ENCODE measurements at regions not wholly inside any gene's neighbourhood (a gene's known extent, or its start where the extent isn't known, plus 50 kb on each side); places are given as distances from the start of the nearest gene placed in this dataset.

DNA sequence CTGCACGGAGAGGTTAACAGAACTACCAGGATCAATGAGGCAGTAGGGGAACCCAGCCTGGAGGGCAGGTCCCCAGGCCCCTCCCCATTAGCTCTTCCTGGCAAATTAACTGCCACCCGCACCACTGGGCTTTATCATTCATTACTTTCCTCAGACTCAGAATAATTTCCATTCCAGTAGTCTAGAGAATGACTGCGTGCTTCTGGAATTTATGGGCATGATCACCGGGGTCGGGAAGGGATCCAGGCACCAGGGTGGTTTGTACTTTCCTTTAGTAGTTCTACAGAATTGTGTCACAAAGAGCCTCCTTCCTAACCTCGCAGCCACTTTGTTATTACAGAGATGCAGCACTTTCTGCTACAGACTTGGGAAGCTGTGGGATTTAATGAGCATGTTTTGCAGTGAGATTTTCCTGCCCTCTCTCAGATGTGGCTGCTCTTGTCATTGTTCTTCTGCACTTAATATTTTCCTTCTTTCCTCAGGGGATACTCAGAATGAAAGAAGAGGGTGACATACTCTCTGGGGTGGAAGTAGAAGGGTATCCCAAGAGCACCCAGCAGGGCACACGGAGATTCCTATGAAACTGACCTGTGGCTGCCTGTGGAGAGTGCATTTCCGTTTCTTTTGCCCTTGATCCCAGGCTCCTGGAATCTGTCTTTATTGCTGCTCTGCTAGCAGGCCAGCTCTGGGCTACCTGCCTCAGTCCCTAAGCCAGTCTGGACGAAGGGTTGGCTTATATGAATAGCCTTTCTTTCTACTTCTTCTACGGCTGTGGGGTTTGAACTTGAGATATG is 285.0 kb upstream of the SLC10A2 start:
- DNase-seq (ENCODE audit: low read depth in 1 of 2, low spot score in 1 of 2), result no peak

DNA sequence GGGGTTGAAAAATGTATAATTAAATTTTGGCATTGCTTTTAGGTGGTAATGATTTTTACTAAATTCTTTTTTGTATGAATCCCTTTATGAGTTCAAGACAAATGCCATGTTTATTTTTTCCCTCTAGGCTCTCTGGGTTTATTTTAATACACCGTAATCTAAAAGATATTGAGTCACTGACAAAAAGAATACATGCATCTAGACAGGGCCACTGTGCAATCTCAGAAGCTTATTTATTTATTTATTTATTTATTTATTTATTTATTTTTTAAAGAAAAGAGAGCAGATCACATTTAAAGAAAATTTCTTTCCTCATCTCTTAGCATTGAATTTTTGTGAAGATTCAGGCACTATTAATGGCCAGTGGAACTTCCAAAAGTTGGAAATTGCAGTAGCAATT is 283.9 kb upstream of the SLC10A2 start:
- no peak for DNase-seq (ENCODE audit: low read depth in 1 of 2, low spot score in 1 of 2)

DNA sequence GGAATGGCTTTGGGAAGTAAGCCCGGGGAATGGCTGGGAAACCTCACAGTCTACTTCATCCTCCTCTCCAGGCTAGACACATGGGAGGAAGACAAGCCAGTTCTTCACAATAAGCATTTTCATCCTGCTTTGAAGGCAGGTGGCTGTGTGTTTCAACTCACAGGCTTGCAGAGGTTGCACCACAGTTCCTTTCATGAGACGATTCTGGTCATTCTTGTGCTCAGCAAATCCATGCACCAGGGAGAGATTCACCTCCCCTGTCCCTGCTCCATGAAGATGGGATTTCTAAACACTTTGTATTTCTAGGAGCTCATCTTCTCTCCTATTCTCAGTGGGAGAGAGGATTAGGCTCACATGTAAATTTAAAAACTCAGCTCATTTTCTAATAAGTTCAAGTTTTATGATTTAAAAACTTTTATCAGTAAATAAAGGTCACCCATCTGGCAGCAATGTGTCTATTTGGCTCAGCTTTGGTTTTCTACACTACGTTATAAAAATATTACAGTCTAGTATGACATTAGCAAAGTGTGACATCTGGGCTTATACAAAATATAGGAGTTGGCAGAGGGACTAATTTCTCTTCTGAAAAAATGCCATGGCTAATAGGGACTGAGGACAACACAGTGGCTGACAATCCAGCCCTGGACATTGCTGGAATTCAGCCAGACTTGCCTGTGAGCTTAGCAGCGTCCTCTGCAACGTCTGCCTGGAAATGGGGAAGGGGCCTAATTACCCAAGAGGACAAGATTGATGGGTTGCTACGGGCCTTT is 283.2 kb upstream of the SLC10A2 start:
- no peak for DNase-seq (ENCODE audit: low read depth in 1 of 2, low spot score in 1 of 2)

DNA sequence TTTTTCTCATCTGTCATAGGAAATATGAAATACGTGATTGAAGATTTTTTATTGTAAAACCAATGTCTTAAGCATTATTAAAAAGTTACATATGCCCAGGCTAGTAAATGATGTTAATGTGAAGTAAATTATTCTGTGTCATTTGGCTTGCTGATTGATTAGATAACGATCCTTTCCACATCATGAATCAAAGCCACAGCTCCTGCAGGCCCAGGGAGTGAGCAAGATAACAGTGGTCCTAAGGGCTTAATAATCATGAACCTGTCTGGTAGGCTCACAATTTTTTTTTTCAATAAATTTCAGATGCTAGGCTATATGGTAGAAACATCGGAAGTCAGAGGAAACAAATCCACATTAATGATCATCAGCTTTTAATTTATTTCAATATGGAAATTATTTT is 269.0 kb upstream of the SLC10A2 start:
- DNase-seq (ENCODE audit: low read depth in 1 of 2, low spot score in 1 of 2), result no peak

DNA sequence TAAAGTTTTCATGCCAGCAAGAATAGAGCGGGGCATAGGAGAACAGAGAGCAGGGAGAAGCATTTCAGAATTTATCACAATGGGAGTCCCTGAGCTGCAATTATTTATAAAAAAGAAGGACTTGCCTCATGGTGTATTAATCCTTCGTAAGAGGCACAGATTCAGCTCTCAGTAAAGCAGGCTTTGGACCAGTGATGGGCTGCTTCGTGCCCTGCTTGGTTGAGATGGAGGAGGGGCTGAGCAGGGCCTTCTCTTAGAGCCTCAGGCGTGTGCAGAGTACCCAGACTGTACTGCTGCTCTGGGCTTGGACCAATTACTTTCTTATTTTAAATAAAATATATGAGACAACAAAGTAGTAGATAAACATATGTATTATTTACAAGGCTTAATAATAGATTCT is 265.7 kb upstream of the SLC10A2 start:
- DNase-seq (ENCODE audit: low read depth in 1 of 2, low spot score in 1 of 2), result no peak

DNA sequence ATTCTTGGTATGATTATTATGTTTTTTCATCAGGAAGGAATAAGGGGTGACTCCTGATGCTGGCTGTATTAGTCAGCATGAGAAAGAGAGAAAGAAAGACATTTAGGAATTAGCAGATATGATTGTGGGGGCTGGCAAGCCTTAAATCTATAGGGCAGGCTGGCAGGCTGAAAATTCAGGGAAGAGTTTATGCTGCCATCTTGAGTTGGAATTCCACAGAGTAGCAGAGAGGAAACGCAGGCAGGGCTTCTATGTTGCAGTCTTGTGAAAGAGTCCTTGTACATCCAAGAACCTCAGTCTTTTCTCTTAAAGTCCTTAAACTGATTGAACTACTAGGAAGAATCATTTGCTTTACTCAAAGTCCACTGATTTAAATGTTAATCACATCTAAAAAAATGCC is 262.7 kb upstream of the SLC10A2 start:
- DNase-seq (ENCODE audit: low read depth in 1 of 2, low spot score in 1 of 2), result no peak

DNA sequence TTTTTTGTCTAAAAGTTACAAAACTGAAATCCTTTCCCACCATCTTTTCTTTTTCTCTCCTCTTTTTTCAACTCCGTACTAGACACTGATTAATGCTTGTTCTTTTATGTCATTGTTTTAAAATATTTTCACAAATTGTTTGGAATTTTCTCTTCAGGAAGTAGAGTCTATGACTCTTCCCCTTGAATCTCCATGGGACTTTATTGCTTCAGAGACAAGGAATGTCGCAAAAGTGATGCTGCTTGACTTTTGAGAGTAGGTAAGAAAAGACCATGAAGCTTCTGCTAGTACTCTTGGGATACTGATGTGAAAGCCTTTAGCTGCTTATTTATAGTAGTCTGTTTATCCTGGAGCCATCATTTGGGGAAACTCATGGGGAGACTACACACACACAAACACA is 260.1 kb upstream of the SLC10A2 start:
- no peak for DNase-seq (ENCODE audit: low read depth in 1 of 2, low spot score in 1 of 2)

DNA sequence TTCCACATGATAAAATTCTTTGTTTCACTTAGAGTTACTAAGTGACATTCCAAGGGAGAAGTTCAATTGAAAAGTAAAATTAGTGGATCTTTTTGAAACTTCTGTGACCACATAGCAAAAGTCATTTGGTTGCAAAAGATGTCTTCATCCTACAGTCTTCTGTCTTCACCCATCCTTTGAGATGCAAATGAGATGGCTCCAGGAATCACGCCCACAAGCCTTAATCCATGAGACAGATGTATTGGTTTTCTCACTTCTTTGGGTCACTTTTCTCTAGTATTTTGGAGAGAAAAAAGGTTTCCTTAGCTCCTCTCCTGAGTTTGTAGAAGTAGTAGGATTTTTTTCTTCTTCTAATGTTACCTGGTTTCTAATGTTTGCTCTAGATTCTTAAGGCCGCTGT is 259.5 kb upstream of the SLC10A2 start:
- DNase-seq (ENCODE audit: low read depth in 1 of 2, low spot score in 1 of 2), result no peak

DNA sequence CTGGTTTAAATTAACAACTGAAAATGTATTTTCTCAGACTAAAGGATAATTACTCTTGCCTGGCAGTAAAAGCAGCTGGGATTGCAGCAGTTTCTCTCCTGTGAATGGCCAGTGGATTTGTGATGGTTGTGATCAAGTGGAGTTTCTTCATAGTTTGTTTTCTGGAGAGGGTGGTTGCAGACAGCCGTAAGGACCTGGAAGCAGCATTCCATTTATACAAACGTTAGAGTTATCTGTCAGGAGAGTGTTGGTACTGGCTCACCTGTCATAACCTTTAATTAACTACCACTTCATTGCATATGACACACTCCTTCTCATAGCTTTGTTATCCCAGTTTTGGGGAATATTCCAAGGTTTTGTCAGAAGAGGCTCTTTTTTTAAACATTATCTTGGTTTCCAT is 258.4 kb upstream of the SLC10A2 start:
- no peak for DNase-seq (ENCODE audit: low read depth in 1 of 2, low spot score in 1 of 2)

DNA sequence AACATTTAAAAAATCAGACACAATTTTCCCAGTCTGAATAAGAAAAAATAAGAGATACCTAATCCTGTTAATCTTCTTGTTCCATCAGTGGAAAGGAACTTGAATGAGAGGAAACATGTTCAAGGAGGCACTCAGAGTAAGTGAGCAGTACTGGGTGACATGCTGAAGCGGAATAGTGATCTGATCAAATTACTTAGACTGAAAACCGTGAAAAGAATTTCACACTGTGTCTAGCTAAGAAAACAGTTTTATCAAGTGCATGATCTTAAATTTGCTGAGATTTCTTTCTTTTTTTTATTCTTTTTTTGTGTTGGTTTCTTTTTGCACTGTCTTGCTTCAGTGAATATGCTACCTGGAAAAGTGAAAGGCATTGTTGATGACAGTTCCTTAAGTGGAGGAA is 249.5 kb upstream of the SLC10A2 start:
- DNase-seq (ENCODE audit: low read depth in 1 of 2, low spot score in 1 of 2), result no peak

DNA sequence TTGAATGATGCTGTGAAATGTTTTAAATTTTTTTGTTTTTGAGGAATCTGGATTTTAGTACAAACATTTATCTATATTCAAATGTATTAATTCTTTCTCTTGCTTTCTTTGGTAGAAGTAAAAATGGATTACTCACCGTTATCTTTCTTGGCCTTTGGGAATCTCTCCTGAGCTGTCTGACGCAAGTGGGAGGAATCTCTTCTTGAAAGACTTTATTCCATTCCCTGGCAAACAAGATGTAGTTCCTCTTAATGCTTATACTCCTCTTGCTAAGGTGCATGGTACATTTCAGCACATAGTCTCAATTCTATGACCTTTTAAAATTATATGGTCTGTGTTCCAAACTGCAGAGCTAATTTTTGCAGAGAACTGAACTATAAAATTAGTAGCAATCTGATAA is 246.2 kb upstream of the SLC10A2 start:
- no peak for DNase-seq (ENCODE audit: low read depth in 1 of 2, low spot score in 1 of 2)

DNA sequence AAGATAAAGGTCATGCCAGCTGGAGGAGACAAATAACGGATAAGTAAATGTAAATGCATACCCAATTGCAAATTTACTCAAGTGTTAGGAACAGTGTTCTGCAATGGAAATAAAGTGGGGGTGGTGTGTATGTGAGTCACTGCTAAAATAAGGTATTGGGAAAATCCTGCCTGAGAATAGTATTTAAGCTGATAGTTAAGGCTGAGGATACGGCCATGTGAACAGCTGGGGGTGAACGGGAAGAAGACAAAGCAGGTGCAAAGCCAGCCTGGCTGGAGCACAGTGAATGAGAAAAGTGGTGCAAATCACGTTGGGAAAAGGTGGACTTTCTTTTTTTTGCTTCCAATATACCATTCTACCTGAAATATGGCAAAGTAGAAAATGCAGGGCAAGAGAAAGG is 242.4 kb upstream of the SLC10A2 start:
- DNase-seq (ENCODE audit: low read depth in 1 of 2, low spot score in 1 of 2), result no peak

DNA sequence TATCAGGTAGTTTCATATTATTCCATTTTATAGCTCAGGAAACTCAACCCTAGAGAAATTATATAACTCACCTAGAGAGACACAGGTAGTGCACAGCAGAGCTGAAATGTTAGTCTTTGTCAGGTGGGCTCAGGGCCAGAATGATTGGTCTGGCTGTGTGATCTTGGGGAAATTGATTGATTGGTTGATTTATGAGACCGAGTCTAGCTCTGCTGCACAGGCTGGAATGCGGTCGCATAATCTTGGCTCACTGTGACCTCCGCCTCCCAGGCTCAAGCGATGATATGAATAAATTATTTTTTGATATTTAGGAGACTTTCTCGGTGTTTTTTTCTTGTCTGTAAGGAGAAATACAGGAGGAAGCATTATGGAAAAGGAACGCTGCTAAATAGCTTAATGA is 239.9 kb upstream of the SLC10A2 start:
- no peak for DNase-seq (ENCODE audit: low read depth in 1 of 2, low spot score in 1 of 2)

DNA sequence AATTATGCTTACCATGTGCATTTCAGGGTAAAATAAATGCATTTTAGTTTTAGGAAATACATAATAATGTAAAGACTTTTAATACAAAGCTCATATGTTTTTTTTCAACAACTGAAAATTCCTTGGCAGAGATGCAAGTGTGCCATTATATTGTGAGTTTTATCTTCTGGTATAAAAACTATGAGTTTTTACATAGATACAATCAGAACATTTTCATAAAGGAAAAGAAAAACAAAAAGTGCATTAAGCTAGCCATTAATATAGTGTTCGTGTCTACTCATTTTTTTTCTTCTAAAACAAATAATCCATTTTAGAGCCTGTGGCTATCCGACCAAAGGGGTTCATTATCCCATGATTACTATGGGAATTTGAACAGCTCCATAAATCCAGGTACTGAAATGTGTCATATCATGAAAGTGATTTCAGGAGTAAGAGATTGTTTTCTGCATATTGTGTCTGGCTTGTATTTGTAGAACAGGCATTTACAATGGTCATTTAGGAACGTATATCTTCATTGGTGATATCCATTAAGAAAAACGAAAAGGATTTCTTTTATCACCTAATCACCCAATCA is 236.9 kb upstream of the SLC10A2 start:
- no peak for DNase-seq (ENCODE audit: low read depth in 1 of 2, low spot score in 1 of 2)

DNA sequence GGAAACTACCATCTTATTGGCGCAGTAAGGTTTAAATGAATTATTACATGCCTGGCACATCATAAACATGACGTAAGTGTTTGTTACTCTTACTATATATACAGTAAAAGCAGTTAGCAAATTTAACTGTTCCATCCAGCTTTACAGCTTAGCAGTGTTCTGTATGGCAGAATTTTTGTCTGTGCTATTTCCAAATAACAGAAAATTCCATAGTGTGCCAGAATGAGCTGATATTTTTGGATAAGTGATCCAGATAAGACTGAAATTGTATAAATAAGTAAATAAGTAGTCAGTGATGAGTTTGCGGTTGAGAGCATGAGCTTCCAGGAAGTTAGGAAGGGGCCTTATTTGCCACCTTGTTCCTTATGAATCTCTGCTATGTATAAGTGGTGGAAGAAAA is 236.5 kb upstream of the SLC10A2 start:
- no peak for DNase-seq (ENCODE audit: low read depth in 1 of 2, low spot score in 1 of 2)

DNA sequence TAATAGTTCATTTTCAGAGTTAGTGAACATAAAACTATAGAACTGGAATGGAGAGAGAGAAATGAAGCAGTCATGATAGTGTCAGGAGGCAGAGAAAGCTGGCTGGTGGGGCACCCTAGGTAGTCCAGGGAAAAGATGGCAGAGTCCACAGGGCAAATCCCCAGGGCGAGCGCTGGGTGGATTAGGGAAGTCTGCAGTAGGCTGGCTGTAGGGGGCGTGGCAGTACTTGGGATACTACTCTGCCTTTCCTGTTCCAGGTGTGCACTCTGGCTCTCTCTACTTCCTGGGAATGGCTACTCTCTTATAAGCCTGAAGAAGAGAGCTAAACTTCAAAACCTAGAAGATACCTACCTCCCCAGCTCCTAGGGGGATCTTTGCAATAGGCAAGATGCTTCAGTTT is 232.9 kb upstream of the SLC10A2 start:
- DNase-seq (ENCODE audit: low read depth in 1 of 2, low spot score in 1 of 2), result no peak

DNA sequence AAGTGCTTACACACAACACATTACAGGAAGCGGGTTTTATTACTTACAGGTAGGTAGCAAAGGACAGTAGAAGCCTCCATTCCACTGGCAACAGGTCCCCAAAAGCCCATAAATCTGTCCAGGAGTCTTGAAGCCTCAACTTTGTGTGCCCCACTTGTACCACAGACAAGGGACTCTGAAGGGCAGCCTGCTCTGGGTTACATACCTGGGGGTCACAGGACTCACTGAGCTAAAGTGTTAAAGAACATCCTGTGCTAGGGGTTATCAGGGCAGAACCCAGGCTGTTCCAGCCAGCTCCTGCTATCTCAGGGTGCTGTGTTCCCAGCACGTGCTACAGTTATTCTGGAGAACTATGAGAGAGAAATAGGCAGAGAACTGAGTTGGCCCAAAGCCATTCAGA is 230.9 kb upstream of the SLC10A2 start:
- no peak for DNase-seq (ENCODE audit: low read depth in 1 of 2, low spot score in 1 of 2)

DNA sequence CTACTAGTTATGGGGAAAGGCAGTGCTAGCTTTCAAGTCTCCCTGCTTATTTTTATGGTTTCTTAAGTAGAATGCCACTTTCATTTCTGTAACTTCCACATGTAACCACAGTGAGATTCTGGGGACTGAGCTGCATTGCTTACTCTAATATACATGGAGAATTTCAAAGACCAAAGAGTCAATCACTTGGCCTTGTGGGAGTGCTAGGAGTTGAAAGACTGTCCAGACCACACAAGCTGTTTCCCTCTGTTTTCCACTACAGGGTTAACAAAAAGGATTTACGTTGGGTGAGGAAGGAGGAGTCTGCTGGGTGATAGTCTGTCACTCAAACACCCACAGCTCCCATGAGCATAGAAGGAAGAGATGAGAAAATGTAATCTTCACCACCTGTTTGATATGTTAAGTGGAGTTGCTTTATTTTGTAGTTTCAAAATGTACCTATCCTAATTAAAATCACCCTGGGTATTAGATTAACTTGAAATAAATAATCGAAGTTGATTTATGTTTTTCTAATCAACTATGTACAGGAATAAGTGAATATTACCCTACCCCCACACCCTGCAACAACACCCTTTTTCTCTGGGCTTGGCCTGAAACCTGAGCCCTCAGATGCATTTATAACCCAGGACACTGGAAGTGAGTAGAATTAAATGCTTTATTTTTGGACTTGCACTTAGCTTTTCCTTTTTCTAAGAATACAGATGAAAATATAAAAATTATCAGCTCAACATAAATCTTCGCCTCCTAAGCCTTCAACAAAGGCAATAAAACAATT is 225.8 kb upstream of the SLC10A2 start:
- DNase-seq (ENCODE audit: low read depth in 1 of 2, low spot score in 1 of 2), result no peak

DNA sequence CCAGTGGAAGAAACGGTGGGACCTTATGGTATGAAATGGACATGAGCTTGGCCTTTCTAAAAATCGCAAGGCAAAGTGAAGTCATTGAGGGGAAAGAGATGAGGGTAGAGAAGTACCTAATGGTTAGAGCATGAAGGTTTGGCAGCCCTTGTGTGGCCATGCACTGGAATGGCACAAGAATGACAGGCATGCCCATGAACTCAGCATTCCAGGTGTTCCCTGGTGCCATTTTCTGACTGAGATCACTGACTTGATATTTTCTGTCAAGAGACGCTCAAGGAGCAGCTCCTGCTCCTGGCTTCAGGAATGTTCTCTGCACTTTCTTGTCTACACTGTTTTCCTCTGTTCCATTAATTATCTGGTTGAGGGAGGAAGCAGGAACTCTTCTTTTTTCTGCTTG is 225.0 kb upstream of the SLC10A2 start:
- no peak for DNase-seq (ENCODE audit: low read depth in 1 of 2, low spot score in 1 of 2)

DNA sequence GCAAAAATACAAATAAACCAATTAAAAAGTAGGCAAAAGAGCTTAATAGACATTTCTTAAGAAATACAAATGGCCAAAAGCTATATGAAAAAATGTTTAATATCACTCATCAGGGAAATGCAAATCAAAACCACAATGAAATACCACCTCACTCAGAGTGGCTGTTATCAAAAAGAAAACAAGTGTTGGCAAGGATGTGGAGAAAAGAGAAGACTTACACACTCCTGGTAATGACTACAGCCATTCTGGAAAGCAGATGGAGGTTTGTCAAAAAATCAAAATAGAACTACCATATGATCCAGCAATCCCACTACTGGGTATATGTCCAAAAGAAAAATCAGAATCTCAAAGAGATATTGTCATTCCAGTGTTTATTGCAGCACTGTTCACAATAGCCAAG is 223.5 kb upstream of the SLC10A2 start:
- no peak for DNase-seq (ENCODE audit: low read depth in 1 of 2, low spot score in 1 of 2)

DNA sequence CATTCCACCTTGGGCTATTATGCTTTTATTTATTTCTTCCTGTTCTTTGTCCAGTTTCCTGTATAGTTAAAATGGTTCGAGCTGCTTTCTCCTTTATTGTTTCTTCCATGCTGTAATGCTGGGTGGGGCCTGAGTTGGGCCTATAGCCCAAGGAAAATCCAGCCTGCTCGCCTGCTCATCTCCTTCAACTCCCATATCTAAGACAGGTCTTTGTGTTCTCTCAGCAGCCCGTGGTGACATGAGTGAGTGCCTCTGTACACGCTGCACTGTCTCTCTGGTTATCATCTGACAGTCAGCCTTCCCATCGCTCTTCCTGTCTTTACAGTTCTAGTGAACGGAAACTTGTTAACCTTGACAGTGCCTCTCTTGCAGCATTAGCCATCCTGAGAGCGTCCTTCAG is 221.9 kb upstream of the SLC10A2 start:
- DNase-seq (ENCODE audit: low read depth in 1 of 2, low spot score in 1 of 2), result no peak

DNA sequence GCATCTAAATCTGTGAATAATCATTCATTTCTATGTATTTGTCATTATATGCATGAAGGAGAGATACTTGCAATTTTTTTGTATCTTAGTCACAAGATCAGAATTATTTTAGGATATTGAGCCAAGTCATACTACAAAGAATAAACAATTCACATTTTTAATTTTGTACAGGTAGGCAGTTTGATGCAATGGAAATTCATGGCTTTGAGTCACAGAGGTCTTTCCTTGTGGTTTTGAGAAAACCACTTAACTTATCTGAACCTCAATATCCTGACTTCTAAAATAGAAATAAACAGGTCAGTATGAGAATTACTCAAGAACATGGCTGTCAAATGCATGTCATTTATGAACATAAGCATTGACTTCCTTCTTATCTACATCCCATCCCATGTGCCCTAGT is 221.4 kb upstream of the SLC10A2 start:
- DNase-seq (ENCODE audit: low read depth in 1 of 2, low spot score in 1 of 2), result no peak
